GM12878 (cell line): ENCODE measurements at regions not wholly inside any gene's neighbourhood (a gene's known extent, or its start where the extent isn't known, plus 50 kb on each side); places are given as distances from the start of the nearest gene placed in this dataset.

ENCODE experiments used
- ATAC-seq: fragments of 200-7000 bp; cut with Tn5 transposase; 3 replicates; pipeline ENCODE4 v1.9.1; 2020; ENCODE audit warnings: mild to moderate bottlenecking, moderate library complexity
- BruUV-seq: library from RNA; stranded (reverse); fragments of 400-500 nt; replicated peaks from 2 replicates; lab custom pipeline; 2021; lab: Mats Ljungman, UMichigan
- CTCF ChIA-PET: fragments of 300-600 bp; sonication (Branson Sonifier 250); formaldehyde crosslinking; extraction: SDS; loops from one replicate; lab custom pipeline; 2021; ENCODE audit warnings: inconsistent platforms; lab: Yijun Ruan, JAX
- POLR2A ChIA-PET: fragments of 350-600 bp; formaldehyde crosslinking; extraction: SDS; loops from one replicate; lab custom pipeline; 2021; ENCODE audit warnings: inconsistent platforms; lab: Charles Lee
- RAD21 ChIA-PET: fragments of 300-600 bp; sonication (Branson Sonifier 250); formaldehyde crosslinking; loops from one replicate; lab custom pipeline; 2023; ENCODE audit warnings: antibody characterized with exemption; ENCODE audit not compliant: unreplicated experiment; lab: Charles Lee
- SMC1A ChIA-PET: fragments of 300-600 bp; sonication (Branson Sonifier 250); formaldehyde crosslinking; loops from one replicate; lab custom pipeline; 2023; ENCODE audit not compliant: unreplicated experiment, uncharacterized antibody; lab: Charles Lee
- DNase-seq: peaks from one replicate; pipeline ENCODE4 v3.0.0-alpha.2; 2011; ENCODE audit warnings: low read depth, low spot score
- FAIRE-seq: peaks from 3 replicates; lab custom pipeline; 2011; peaks lifted over from hg19 to GRCh38; lab: Jason Lieb, UNC
- H2AFZ ChIP-seq: 2 replicates; pipeline ENCODE4 v1.6.0; 2011; ENCODE audit warnings: low read depth, low read length, control low read depth; ENCODE audit not compliant: control insufficient read depth
- H3K27ac ChIP-seq: 2 replicates; pipeline ENCODE4 v1.5.1; 2011; ENCODE audit warnings: control low read depth; ENCODE audit not compliant: control insufficient read depth, insufficient read depth
- H3K27me3 ChIP-seq, 2 experiments: replicated peaks in 1 of 2; 2 replicates each; pipeline versions ENCODE4 v1.6.0 to v1.6.1; 2011; ENCODE audit warnings: low read length in 1 of 2; ENCODE audit not compliant: control insufficient read depth in 2 of 2, insufficient read depth in 2 of 2
- H3K36me3 ChIP-seq, 2 experiments: 2 replicates each; pipeline ENCODE4 v1.5.1; 2011; ENCODE audit warnings: low read length in 1 of 2; ENCODE audit not compliant: control insufficient read depth in 2 of 2, insufficient read depth in 2 of 2
- H3K4me1 ChIP-seq: 2 replicates; pipeline ENCODE4 v1.6.1; 2011; ENCODE audit warnings: mild to moderate bottlenecking, low read length, moderate library complexity, mixed read lengths; ENCODE audit not compliant: control insufficient read depth, insufficient read depth
- H3K4me2 ChIP-seq: 2 replicates; pipeline ENCODE4 v1.6.0; 2011; ENCODE audit warnings: control low read depth; ENCODE audit not compliant: control insufficient read depth, insufficient read depth
- H3K4me3 ChIP-seq: fragments of 200-600 bp; sonication (generic); 2 replicates; pipeline ENCODE4 v1.5.1; 2016
- H3K79me2 ChIP-seq: 2 replicates; pipeline ENCODE4 v1.6.0; 2011; ENCODE audit warnings: low read length; ENCODE audit not compliant: control insufficient read depth, insufficient read depth
- H3K9ac ChIP-seq: 2 replicates; pipeline ENCODE4 v1.8.0; 2011; ENCODE audit warnings: low read length, control low read depth, mixed read lengths; ENCODE audit not compliant: control insufficient read depth, insufficient read depth
- H3K9me3 ChIP-seq: replicated peaks from 3 replicates; pipeline ENCODE4 v1.5.1; 2011; ENCODE audit warnings: mild to moderate bottlenecking, low read length; ENCODE audit not compliant: control insufficient read depth, insufficient read depth
- H4K20me1 ChIP-seq: 2 replicates; pipeline ENCODE4 v1.6.0; 2011; ENCODE audit not compliant: control insufficient read depth, insufficient read depth
- CBX5 ChIP-seq: sonication (generic); IDR thresholded peaks from 2 replicates; pipeline ENCODE4 v1.6.1; 2016; ENCODE audit warnings: low read depth, moderate library complexity, mild to moderate bottlenecking, inconsistent platforms
- EZH2 ChIP-seq: IDR thresholded peaks from 2 replicates; pipeline ENCODE4 v1.6.1; 2012; ENCODE audit warnings: low read depth, mild to moderate bottlenecking, control low read depth, inconsistent platforms, low read length, borderline replicate concordance; ENCODE audit not compliant: control insufficient read depth
- GATAD2B ChIP-seq: fragments of 450-650 bp; conservative IDR thresholded peaks from 2 replicates; pipeline ENCODE4 v1.6.1; 2017; ENCODE audit warnings: low read depth, mild to moderate bottlenecking, moderate library complexity
- MEF2A ChIP-seq: IDR thresholded peaks from 2 replicates; pipeline ENCODE4 v1.6.1; 2011; ENCODE audit warnings: low read depth, mild to moderate bottlenecking, low read length, moderate library complexity; ENCODE audit not compliant: insufficient read depth
- SUPT20H ChIP-seq: IDR thresholded peaks from 2 replicates; pipeline ENCODE4 v1.6.1; 2011; ENCODE audit warnings: low read depth, mild to moderate bottlenecking, low read length, moderate library complexity, borderline replicate concordance; ENCODE audit not compliant: control insufficient read depth
- WGBS: methylation state at CpG from one replicate; pipeline ENCODE4 v1.1.6; 2016; ENCODE audit warnings: low lambda C conversion rate; ENCODE audit not compliant: insufficient replicate concordance, insufficient coverage; ENCODE audit errors: missing lambda C conversion rate; 5-methylcytosine and 5-hydroxymethylcytosine counted together
- in situ Hi-C: fragments of 300-500 bp; cut with MboI; formaldehyde crosslinking; loops from 9 replicates; pipeline ENCODE4 v1.14.3; 2018; ENCODE audit warnings: mixed read lengths
- intact Hi-C: fragments of 100-400 bp; cut with micrococcal nuclease; formaldehyde crosslinking; loops from one replicate; pipeline ENCODE4 v1.14.2; 2022; ENCODE audit not compliant: unreplicated experiment
- TF ChIP-seq, protein P1 (sequence below): fragments of 150-350 bp; IDR thresholded peaks from 2 replicates; pipeline ENCODE4 v1.6.1; 2016; ENCODE audit warnings: low read depth, low read length

DNA sequence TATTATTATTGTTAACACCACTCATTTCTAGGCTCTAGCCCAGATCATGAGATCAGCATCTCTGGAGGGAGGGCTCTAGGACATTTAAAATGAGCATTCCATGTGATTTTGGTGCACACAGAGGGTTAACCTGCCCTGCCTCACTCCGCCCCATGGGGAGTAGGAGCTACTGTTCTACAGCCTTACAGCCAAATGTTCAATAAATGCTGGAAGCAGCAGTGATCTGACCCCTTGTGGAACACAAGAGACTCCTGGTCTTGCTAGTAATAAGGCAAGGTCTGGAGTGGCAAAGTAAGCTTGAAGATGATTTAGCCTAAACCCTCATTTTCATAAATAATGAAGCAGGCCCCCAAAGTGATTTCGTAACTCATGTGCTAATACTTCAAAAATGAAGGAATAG lies 166.4 kb upstream of the EOMES start (continued):
- TF ChIP-seq, protein P1, sequence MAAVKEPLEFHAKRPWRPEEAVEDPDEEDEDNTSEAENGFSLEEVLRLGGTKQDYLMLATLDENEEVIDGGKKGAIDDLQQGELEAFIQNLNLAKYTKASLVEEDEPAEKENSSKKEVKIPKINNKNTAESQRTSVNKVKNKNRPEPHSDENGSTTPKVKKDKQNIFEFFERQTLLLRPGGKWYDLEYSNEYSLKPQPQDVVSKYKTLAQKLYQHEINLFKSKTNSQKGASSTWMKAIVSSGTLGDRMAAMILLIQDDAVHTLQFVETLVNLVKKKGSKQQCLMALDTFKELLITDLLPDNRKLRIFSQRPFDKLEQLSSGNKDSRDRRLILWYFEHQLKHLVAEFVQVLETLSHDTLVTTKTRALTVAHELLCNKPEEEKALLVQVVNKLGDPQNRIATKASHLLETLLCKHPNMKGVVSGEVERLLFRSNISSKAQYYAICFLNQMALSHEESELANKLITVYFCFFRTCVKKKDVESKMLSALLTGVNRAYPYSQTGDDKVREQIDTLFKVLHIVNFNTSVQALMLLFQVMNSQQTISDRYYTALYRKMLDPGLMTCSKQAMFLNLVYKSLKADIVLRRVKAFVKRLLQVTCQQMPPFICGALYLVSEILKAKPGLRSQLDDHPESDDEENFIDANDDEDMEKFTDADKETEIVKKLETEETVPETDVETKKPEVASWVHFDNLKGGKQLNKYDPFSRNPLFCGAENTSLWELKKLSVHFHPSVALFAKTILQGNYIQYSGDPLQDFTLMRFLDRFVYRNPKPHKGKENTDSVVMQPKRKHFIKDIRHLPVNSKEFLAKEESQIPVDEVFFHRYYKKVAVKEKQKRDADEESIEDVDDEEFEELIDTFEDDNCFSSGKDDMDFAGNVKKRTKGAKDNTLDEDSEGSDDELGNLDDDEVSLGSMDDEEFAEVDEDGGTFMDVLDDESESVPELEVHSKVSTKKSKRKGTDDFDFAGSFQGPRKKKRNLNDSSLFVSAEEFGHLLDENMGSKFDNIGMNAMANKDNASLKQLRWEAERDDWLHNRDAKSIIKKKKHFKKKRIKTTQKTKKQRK, result no peak
- TF ChIP-seq MEF2A (no peak), GATAD2B (no peak)

DNA sequence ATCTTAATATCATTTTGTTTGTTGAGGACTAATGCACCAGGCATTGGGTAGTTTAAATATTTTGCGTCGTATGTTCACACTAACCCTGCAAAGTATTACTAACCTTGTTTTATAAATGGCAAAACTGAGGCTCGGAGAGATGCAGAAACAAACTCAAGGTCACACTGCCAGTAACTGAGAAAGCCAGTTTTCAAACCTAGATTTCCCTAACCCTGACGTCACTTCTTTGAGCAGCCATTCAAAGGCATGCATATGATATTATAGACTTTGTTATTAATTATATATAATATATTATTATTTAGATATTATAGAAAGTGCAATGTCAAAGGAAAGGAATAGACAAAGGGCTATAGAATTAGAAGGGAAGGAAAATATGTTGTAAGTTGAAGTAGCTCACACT lies 167.6 kb upstream of the EOMES start:
- Histone ChIP-seq H3K4me1 (no peaks in the 10 kb centered on the region), H3K9me3 (no peaks in the 10 kb centered on the region), H3K4me2 (no peak overlapping the region), H3K4me3 (no peak overlapping the region), H3K79me2 (no peaks in the 10 kb centered on the region), H4K20me1 (no peaks in the 10 kb centered on the region), H3K36me3 (no peaks in the 10 kb centered on the region), H3K9ac (no peak overlapping the region)
- SMC1A ChIA-PET, result interaction anchor here (1.0 to 1.8 kb wide), 6 partner anchors 11 to 167 kb away, joined by 3 to 5 read pairs (median 4); no protein-coding TSS in a partner anchor
- intact Hi-C loops, result no loop called here
- ATAC-seq, result no peak
- in situ Hi-C loops, result no loop called here
- FAIRE-seq, result no peak
- 49% methylated on average over 4 of the region's 4 CpGs for WGBS
- no peak for DNase-seq
- POLR2A ChIA-PET, result no interaction called here
- RAD21 ChIA-PET, result interaction anchor here (0.8 to 1.2 kb wide), 4 partner anchors 9 to 171 kb away, joined by 3 read pairs; no protein-coding TSS in a partner anchor
- TF ChIP-seq EZH2 (no peak), CBX5 (no peak), SUPT20H (no peak)
- TF ChIP-seq, all 136 proteins: peak for 0
- no TSS peak for BruUV-seq
- CTCF ChIA-PET, result interaction anchor here (0.6 to 1.5 kb wide), 5 partner anchors 16 to 584 kb away, joined by 3 read pairs; no protein-coding TSS in a partner anchor
- Histone ChIP-seq H2AFZ (no peak overlapping the region), H3K27me3 (no peaks in the 10 kb centered on the region), H3K27ac (no peak overlapping the region)
